ENCODE measurements at regions not wholly inside any gene's neighbourhood (a gene's known extent, or its start where the extent isn't known, plus 50 kb on each side); places are given as distances from the start of the nearest gene placed in this dataset.

DNA sequence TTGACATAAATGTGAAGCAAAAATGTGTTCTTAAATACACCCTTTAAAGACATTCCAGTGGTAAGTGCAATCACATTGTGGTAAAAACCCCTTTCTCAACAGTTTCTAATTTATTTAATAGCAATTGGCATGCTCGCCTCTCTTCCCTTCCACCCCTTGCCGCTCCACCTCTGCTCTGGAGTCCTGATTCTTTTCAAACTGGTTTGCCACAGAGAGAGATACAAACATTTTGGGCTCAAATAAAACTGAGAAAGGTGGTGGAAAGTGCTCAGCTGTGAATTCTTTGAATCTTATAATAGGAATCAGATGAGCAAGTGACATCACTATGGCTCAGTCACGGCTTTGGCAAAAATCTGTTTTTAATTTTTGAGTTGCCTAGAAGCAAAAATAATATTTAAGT, 993.9 kb downstream of the GALC start:
- TF ChIP-seq, protein P1, sequence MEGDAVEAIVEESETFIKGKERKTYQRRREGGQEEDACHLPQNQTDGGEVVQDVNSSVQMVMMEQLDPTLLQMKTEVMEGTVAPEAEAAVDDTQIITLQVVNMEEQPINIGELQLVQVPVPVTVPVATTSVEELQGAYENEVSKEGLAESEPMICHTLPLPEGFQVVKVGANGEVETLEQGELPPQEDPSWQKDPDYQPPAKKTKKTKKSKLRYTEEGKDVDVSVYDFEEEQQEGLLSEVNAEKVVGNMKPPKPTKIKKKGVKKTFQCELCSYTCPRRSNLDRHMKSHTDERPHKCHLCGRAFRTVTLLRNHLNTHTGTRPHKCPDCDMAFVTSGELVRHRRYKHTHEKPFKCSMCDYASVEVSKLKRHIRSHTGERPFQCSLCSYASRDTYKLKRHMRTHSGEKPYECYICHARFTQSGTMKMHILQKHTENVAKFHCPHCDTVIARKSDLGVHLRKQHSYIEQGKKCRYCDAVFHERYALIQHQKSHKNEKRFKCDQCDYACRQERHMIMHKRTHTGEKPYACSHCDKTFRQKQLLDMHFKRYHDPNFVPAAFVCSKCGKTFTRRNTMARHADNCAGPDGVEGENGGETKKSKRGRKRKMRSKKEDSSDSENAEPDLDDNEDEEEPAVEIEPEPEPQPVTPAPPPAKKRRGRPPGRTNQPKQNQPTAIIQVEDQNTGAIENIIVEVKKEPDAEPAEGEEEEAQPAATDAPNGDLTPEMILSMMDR (IDR thresholded peaks at IDR 0.05; ENCODE audit: insufficient read depth, low read length, poor library complexity, severe bottlenecking) = no peak
- no peaks in the 10 kb centered on the region for H3K36me3 ChIP-seq (ENCODE audit: control insufficient read depth, insufficient read depth, low read length)
- no peak overlapping the region for H3K4me3 ChIP-seq (replicated peaks; ENCODE audit: low read depth, low read length)
- DNase-seq (ENCODE audit: extremely low read depth, insufficient read length) = no peak
- no peaks in the 10 kb centered on the region for H3K27me3 ChIP-seq (replicated peaks; ENCODE audit: control insufficient read depth, insufficient read depth, low read length)

DNA sequence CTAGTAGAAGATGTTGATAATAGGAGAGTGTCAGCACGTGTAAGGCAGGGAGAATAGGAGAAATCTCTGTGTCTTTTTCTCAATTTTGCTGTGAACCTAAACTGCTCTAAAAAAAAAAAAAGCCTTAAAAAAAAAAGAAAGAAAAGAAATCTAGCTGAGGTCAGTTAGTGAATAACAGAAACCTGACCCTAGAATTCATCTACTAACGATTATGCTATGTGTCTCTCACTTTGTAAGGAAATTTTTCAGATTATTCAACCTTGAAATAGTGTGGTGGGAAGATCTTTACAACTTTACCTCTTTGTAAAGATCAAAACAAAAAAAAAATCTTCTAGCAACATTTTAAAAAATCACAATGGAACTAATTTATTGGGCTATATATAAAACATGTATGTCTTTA, 995.7 kb downstream of the GALC start:
- no peak for DNase-seq (ENCODE audit: extremely low read depth, insufficient read length)
- Histone ChIP-seq H3K4me3 (replicated peaks; ENCODE audit: low read depth, low read length) (no peak overlapping the region), H3K36me3 (ENCODE audit: control insufficient read depth, insufficient read depth, low read length) (no peaks in the 10 kb centered on the region), H3K27me3 (replicated peaks; ENCODE audit: control insufficient read depth, insufficient read depth, low read length) (no peaks in the 10 kb centered on the region)
- TF ChIP-seq, protein P1 (IDR thresholded peaks at IDR 0.05; ENCODE audit: insufficient read depth, low read length, poor library complexity, severe bottlenecking) = no peak

GRCh38 chr14:86990396-86990795, 1002.6 kb downstream of the GALC start:
- Histone ChIP-seq H3K36me3 (ENCODE audit: control insufficient read depth, insufficient read depth, low read length) (no peaks in the 10 kb centered on the region), H3K4me3 (replicated peaks; ENCODE audit: low read depth, low read length) (no peak overlapping the region), H3K27me3 (replicated peaks; ENCODE audit: control insufficient read depth, insufficient read depth, low read length) (no peaks in the 10 kb centered on the region)
- no peak for DNase-seq (ENCODE audit: extremely low read depth, insufficient read length)
- TF ChIP-seq, protein P1 (IDR thresholded peaks at IDR 0.05; ENCODE audit: insufficient read depth, low read length, poor library complexity, severe bottlenecking) = no peak

DNA sequence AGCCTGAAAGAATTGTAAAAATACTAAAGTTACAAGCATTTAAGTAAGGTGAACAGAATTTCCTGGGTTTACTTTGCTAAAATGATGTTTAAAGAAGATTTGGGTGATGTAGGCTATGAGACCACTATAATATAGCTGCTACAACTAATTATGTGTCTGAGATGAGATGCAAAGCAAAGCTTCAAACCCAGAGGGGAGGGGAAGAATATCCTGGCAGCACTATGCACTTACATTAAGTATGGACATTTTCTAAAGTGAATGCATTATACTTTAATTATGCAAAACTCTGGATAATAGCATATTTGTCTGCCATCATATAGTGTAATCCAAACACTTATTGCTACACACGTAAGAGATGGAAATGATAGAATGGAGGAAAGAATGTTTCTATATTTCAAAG, 1003.7 kb downstream of the GALC start:
- no peaks in the 10 kb centered on the region for H3K27me3 ChIP-seq (replicated peaks; ENCODE audit: control insufficient read depth, insufficient read depth, low read length)
- no peaks in the 10 kb centered on the region for H3K36me3 ChIP-seq (ENCODE audit: control insufficient read depth, insufficient read depth, low read length)
- TF ChIP-seq, protein P1 (IDR thresholded peaks at IDR 0.05; ENCODE audit: insufficient read depth, low read length, poor library complexity, severe bottlenecking) = no peak
- no peak overlapping the region for H3K4me3 ChIP-seq (replicated peaks; ENCODE audit: low read depth, low read length)
- no peak for DNase-seq (ENCODE audit: extremely low read depth, insufficient read length)

DNA sequence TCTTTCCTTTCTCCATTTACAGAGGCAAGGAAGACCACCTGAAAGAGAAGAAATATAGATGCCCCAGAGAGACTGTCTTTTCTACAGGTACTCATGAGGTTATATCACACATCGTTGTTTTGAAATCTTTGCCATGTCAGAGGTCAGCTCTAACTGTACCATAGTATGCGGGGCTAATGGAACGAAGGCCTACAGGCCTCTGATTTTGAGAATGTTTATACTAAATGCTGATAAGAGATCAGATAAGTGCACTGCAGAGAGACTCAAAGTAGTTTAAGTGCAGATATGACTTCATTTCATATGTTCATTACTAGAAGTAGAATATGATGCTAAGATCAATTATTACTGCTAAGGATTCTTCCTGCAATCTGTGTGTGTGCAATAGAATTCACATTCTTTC, 1005.0 kb downstream of the GALC start:
- no peak for DNase-seq (ENCODE audit: extremely low read depth, insufficient read length)
- no peaks in the 10 kb centered on the region for H3K27me3 ChIP-seq (replicated peaks; ENCODE audit: control insufficient read depth, insufficient read depth, low read length)
- TF ChIP-seq, protein P1 (IDR thresholded peaks at IDR 0.05; ENCODE audit: insufficient read depth, low read length, poor library complexity, severe bottlenecking) = no peak
- no peaks in the 10 kb centered on the region for H3K36me3 ChIP-seq (ENCODE audit: control insufficient read depth, insufficient read depth, low read length)
- H3K4me3 ChIP-seq (replicated peaks; ENCODE audit: low read depth, low read length) = no peak overlapping the region

- no peak for DNase-seq (ENCODE audit: extremely low read depth, insufficient read length)
- Histone ChIP-seq H3K36me3 (ENCODE audit: control insufficient read depth, insufficient read depth, low read length) (no peaks in the 10 kb centered on the region), H3K27me3 (replicated peaks; ENCODE audit: control insufficient read depth, insufficient read depth, low read length) (no peaks in the 10 kb centered on the region), H3K4me3 (replicated peaks; ENCODE audit: low read depth, low read length) (no peak overlapping the region)
- TF ChIP-seq, protein P1 (IDR thresholded peaks at IDR 0.05; ENCODE audit: insufficient read depth, low read length, poor library complexity, severe bottlenecking) = no peak
Measured at GRCh38 chr14:86973177-86973576, 1019.8 kb downstream of the GALC start.
